NB4 (cell line): ENCODE measurements at regions not wholly inside any gene's neighbourhood (a gene's known extent, or its start where the extent isn't known, plus 50 kb on each side); places are given as distances from the start of the nearest gene placed in this dataset.

ENCODE experiments used
- DNase-seq: peaks from one replicate; pipeline ENCODE4 v3.0.0; 2010; ENCODE audit warnings: low read depth
- H3K4me3 ChIP-seq: one replicate; pipeline ENCODE4 v1.5.1; 2011; ENCODE audit warnings: mild to moderate bottlenecking, low read depth, low read length, moderate library complexity
- MYC ChIP-seq: IDR thresholded peaks from 2 replicates; pipeline ENCODE4 v1.6.1; 2011; ENCODE audit warnings: low read depth, low read length
- POLR2A ChIP-seq: IDR thresholded peaks from 2 replicates; pipeline ENCODE4 v1.6.1; 2011; ENCODE audit warnings: mild to moderate bottlenecking; ENCODE audit not compliant: insufficient read length; ENCODE audit errors: extremely low read depth
- TF ChIP-seq, protein P1 (sequence below): IDR thresholded peaks from 2 replicates; pipeline ENCODE4 v1.6.1; 2011; ENCODE audit warnings: low read depth, low read length
- TF ChIP-seq, protein P2 (sequence below): IDR thresholded peaks from one replicate; pipeline ENCODE4 v1.5.1; 2012; ENCODE audit warnings: low read depth, low read length

DNA sequence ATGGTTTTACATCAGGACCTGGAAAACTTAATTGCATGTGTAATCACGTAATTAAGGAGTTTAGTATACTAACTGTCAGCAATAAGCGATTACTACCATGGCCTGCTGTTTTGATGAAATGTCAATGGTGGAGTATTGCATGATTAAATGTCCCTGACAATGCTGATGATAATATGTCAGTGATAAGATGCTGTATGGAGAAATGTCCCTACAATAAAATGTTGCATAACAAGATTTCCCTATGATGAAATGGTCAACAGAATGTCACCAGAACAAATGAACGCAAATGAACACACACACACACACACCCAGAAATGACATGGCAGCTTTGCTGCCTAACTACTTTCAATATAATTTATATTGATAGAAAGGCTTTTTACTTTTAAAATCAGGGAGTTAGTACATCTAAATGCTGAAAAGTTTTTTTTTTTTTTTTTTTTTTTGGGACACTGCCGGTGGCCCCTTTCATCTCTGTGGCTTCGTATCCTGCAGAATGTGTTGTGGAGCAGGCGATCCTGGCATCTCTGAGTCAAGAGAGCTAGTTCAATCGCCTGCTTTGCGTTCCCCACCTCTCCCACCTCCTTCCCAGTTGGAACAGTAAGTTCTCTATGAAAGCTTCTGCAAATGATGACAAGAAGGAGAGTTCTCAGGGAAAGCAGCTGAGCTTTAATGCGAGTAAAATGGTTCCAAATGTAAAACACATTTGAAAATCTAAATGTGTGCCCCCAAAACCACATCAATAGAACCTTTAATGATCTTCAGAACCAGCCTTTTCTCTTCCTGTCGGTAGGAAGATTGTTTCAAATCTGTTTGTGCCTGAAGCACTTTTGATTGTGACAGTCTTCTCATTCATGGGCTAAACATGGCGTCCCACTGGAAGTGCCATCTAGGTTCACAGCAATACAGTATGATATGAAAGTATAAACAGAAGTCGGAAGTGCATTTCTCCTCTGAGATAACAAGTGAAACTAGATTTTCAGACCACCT is 170.1 kb upstream of the GBE1 start:
- no peak for TF ChIP-seq POLR2A
- TF ChIP-seq, protein P1, sequence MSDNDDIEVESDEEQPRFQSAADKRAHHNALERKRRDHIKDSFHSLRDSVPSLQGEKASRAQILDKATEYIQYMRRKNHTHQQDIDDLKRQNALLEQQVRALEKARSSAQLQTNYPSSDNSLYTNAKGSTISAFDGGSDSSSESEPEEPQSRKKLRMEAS = no peak
- no peak for TF ChIP-seq MYC
- TF ChIP-seq, protein P2, sequence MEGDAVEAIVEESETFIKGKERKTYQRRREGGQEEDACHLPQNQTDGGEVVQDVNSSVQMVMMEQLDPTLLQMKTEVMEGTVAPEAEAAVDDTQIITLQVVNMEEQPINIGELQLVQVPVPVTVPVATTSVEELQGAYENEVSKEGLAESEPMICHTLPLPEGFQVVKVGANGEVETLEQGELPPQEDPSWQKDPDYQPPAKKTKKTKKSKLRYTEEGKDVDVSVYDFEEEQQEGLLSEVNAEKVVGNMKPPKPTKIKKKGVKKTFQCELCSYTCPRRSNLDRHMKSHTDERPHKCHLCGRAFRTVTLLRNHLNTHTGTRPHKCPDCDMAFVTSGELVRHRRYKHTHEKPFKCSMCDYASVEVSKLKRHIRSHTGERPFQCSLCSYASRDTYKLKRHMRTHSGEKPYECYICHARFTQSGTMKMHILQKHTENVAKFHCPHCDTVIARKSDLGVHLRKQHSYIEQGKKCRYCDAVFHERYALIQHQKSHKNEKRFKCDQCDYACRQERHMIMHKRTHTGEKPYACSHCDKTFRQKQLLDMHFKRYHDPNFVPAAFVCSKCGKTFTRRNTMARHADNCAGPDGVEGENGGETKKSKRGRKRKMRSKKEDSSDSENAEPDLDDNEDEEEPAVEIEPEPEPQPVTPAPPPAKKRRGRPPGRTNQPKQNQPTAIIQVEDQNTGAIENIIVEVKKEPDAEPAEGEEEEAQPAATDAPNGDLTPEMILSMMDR = no peak
- no peak for DNase-seq
- H3K4me3 ChIP-seq = no peak overlapping the region

DNA sequence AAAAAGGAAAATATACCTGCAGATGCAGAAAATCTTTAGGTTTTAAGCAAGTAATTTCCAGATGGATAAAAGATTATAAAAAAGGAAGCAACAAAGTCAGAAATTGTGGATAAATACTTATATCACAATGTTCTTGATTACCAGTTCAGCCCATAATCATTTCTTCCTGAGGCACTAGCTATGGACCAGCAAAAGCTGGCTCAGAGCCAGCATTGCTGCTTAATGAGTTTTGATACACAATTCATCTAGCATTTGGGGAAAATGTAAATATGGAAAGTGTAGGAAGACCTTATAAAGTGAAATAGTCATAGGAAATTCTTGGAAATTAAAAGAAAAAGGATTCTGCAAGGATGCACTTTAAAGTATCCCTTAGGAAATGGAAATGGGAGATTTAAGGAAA is 168.3 kb upstream of the GBE1 start:
- no peak for DNase-seq
- H3K4me3 ChIP-seq = no peak overlapping the region
- TF ChIP-seq POLR2A (no peak), MYC (no peak)
- TF ChIP-seq, protein P2 = no peak
- TF ChIP-seq, protein P1 = no peak

DNA sequence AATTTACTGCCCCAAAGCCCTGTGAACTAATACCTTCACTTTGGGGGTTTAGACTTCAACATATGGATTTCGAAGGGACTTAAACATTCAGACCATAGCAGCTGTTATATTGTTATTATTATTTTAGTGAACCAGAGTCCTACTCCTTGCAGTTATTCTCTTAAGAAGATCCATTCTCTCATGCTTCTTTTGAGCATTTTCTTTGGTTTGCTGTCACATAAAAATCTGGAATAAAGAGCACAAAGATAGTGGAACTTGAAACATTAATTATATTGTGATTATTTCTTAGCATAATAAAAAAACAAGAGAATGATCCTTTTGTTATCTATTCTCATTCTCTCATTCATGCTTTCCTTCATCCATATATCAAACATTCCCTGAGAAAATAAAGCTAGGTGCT is 166.4 kb upstream of the GBE1 start:
- TF ChIP-seq, protein P1 = no peak
- TF ChIP-seq MYC (no peak), POLR2A (no peak)
- TF ChIP-seq, protein P2 = no peak
- H3K4me3 ChIP-seq = no peak overlapping the region
- DNase-seq = no peak

DNA sequence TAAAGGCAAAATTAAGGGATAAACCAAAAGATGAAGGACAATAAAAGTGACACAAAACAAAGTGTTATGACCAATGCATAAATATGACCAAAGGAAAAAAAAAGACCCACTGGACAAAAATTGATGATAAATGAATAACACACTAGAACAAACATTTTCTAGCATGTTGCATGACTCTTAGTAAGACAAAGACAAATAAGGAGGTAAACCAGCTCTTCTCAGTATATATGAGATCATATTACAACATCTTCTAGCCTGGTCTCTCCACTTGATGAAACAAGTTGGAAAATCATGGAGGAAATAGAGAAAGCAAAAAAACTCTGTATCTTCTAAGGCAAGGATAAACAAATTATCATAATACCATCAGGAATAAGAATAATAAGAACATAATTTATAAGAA is 163.9 kb upstream of the GBE1 start:
- TF ChIP-seq, protein P2 = no peak
- TF ChIP-seq MYC (no peak), POLR2A (no peak)
- TF ChIP-seq, protein P1 = no peak
- no peak overlapping the region for H3K4me3 ChIP-seq
- no peak for DNase-seq

DNA sequence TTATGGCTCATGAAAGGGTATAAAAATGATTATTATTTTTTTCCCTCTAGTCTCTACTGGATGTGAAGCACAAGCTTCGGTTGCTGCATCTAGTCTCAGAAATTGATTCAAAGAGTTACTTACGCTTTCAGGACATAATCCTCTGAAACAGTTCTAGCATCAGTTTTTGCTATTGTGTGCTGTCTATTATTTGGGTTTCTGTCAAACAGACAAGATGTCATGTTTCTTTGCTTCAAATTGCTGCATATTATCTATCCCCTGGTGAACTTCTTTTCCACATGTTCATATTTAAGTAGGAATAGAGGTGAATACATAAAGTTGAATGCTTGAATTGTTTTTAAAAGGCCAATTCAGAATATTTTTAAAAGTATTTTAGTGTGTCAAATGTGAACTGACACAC is 161.6 kb upstream of the GBE1 start:
- TF ChIP-seq, protein P1 = no peak
- TF ChIP-seq, protein P2 = no peak
- TF ChIP-seq POLR2A (no peak), MYC (no peak)
- no peak for DNase-seq
- H3K4me3 ChIP-seq = no peak overlapping the region
